MV-4-11 (cell line): ENCODE measurements at regions not wholly inside any gene's neighbourhood (a gene's known extent, or its start where the extent isn't known, plus 50 kb on each side); places are given as distances from the start of the nearest gene placed in this dataset.

ENCODE experiments used
- DNase-seq: peaks from one replicate; lab custom pipeline; 2025; lab: John Stamatoyannopoulos, UW

- DNase-seq = no peak
Measured at GRCh38 chr7:76149847-76150691, 51.6 kb upstream of the SRRM3 start.
